Liver (tissue), 8 donors: ENCODE measurements at regions not wholly inside any gene's neighbourhood (a gene's known extent, or its start where the extent isn't known, plus 50 kb on each side); places are given as distances from the start of the nearest gene placed in this dataset.
A peak's percentile ranks its signal among the peaks of the same experiment; 100 is the strongest.

Source experiments
- DNase-seq: peaks from one replicate; pipeline ENCODE4 v3.0.0-alpha.2; 2017; ENCODE audit warnings: low spot score
- H3K27ac ChIP-seq, 2 donors: one replicate each; pipeline ENCODE4 v1.7.0; 2013; ENCODE audit warnings: inconsistent platforms in 2 of 2, low read length in 2 of 2, control low read depth in 1 of 2, low read depth in 1 of 2, mild to moderate bottlenecking in 1 of 2
- H3K27me3 ChIP-seq, 4 donors: one replicate each; pipeline versions ENCODE4 v1.6.1 to v1.7.0; 2013; ENCODE audit warnings: low read length in 3 of 4, inconsistent platforms in 1 of 4, mild to moderate bottlenecking in 1 of 4, moderate library complexity in 1 of 4; ENCODE audit not compliant: control insufficient read depth in 4 of 4, insufficient read depth in 4 of 4
- H3K36me3 ChIP-seq, 4 donors: one replicate each; pipeline versions ENCODE4 v1.6.1 to v1.7.0; 2013; ENCODE audit warnings: low read length in 3 of 4, mild to moderate bottlenecking in 3 of 4, low read depth in 1 of 4, moderate library complexity in 1 of 4; ENCODE audit not compliant: control insufficient read depth in 4 of 4, insufficient read depth in 3 of 4
- H3K4me1 ChIP-seq, 4 donors: one replicate each; pipeline versions ENCODE4 v1.6.1 to v1.7.0; 2013; ENCODE audit warnings: low read length in 3 of 4, mild to moderate bottlenecking in 3 of 4, moderate library complexity in 1 of 4; ENCODE audit not compliant: control insufficient read depth in 4 of 4, insufficient read depth in 4 of 4
- H3K4me3 ChIP-seq, 3 donors: one replicate each; pipeline versions ENCODE4 v1.6.1 to v1.7.0; 2013; ENCODE audit warnings: low read length in 3 of 3, control low read depth in 1 of 3, low read depth in 1 of 3, mild to moderate bottlenecking in 1 of 3
- H3K9ac ChIP-seq, 2 donors: one replicate each; pipeline ENCODE4 v1.7.0; 2013; ENCODE audit warnings: low read length in 2 of 2, mild to moderate bottlenecking in 2 of 2, moderate library complexity in 2 of 2, control low read depth in 1 of 2, low read depth in 1 of 2
- H3K9me3 ChIP-seq, 4 donors: one replicate each; pipeline versions ENCODE4 v1.6.1 to v1.7.0; 2013; ENCODE audit warnings: low read length in 3 of 4; ENCODE audit not compliant: control insufficient read depth in 4 of 4
- ATF3 ChIP-seq: IDR thresholded peaks from 2 replicates; pipeline ENCODE4 v1.6.1; 2016; ENCODE audit warnings: antibody characterized with exemption
- EGR1 ChIP-seq, 2 donors: IDR thresholded peaks; 2 replicates each; pipeline ENCODE4 v1.6.1; 2016 to 2018; ENCODE audit warnings: antibody characterized with exemption in 2 of 2, low read depth in 2 of 2
- FOXA1 ChIP-seq: IDR thresholded peaks from 2 replicates; pipeline ENCODE4 v1.6.1; 2016; ENCODE audit warnings: antibody characterized with exemption
- FOXA2 ChIP-seq: IDR thresholded peaks from 2 replicates; pipeline ENCODE4 v1.6.1; 2016; ENCODE audit warnings: antibody characterized with exemption
- HNF4A ChIP-seq, 2 donors: conservative IDR thresholded peaks; 2 replicates each; pipeline ENCODE4 v1.6.1; 2016; ENCODE audit warnings: antibody characterized with exemption in 2 of 2, mild to moderate bottlenecking in 2 of 2
- HNF4G ChIP-seq: IDR thresholded peaks from 2 replicates; pipeline ENCODE4 v1.6.1; 2016; ENCODE audit warnings: antibody characterized with exemption
- JUND ChIP-seq, 2 donors: IDR thresholded peaks; 2 replicates each; pipeline ENCODE4 v1.6.1; 2016; ENCODE audit warnings: antibody characterized with exemption in 2 of 2
- NR2F2 ChIP-seq: IDR thresholded peaks from 2 replicates; pipeline ENCODE4 v1.6.1; 2016; ENCODE audit warnings: antibody characterized with exemption
- RAD21 ChIP-seq, 2 donors: IDR thresholded peaks; 2 replicates each; pipeline ENCODE4 v1.6.1; 2016; ENCODE audit warnings: antibody characterized with exemption in 2 of 2, mild to moderate bottlenecking in 2 of 2
- REST ChIP-seq: IDR thresholded peaks from 2 replicates; pipeline ENCODE4 v1.6.1; 2016; ENCODE audit warnings: antibody characterized with exemption, mild to moderate bottlenecking
- RXRA ChIP-seq, 2 donors: IDR thresholded peaks; 2 replicates each; pipeline ENCODE4 v1.6.1; 2017 to 2018; ENCODE audit warnings: antibody characterized with exemption in 2 of 2, mild to moderate bottlenecking in 1 of 2
- SP1 ChIP-seq: IDR thresholded peaks from 2 replicates; pipeline ENCODE4 v1.6.1; 2018; ENCODE audit warnings: antibody characterized with exemption, mild to moderate bottlenecking
- TAF1 ChIP-seq: conservative IDR thresholded peaks from 2 replicates; pipeline ENCODE4 v1.6.1; 2016; ENCODE audit warnings: antibody characterized with exemption, mild to moderate bottlenecking
- YY1 ChIP-seq: IDR thresholded peaks from 2 replicates; pipeline ENCODE4 v1.6.1; 2016; ENCODE audit warnings: antibody characterized with exemption, mild to moderate bottlenecking
- WGBS: extraction: QIAGEN DNeasy Blood & Tissue Kit; methylation state at CpG from one replicate; pipeline ENCODE4 v1.1.7; 2013; 5-methylcytosine and 5-hydroxymethylcytosine counted together
- TF ChIP-seq, protein P1 (sequence below): fragments of 150-350 bp; IDR thresholded peaks from 2 replicates; pipeline ENCODE4 v1.5.1; 2017; ENCODE audit warnings: improper control_type of control experiment, low read depth, low read length; ENCODE audit not compliant: missing input control
- TF ChIP-seq, protein P2 (sequence below): IDR thresholded peaks from 2 replicates; pipeline ENCODE4 v1.6.1; 2016; ENCODE audit warnings: antibody characterized with exemption
- TF ChIP-seq, protein P3 (sequence below): IDR thresholded peaks from 2 replicates; pipeline ENCODE4 v1.6.1; 2016; ENCODE audit warnings: antibody characterized with exemption
- donor health status: healthy.
- donor health status: healthy.
- donor health status: healthy.
- donor health status: healthy.
- donor health status: healthy.

- DNase-seq, result no peak
- no peaks in the 10 kb centered on the region for H3K9me3 ChIP-seq
- WGBS, result 27% methylated on average over 5 of the region's 5 CpGs
- no peaks in the 10 kb centered on the region for H3K36me3 ChIP-seq
- TF ChIP-seq HNF4A (conservative IDR thresholded peaks at IDR 0.05) (no peak), RAD21 (IDR thresholded peaks at IDR 0.05) (peak; percentile 95 to 96)
- TF ChIP-seq, protein P1, sequence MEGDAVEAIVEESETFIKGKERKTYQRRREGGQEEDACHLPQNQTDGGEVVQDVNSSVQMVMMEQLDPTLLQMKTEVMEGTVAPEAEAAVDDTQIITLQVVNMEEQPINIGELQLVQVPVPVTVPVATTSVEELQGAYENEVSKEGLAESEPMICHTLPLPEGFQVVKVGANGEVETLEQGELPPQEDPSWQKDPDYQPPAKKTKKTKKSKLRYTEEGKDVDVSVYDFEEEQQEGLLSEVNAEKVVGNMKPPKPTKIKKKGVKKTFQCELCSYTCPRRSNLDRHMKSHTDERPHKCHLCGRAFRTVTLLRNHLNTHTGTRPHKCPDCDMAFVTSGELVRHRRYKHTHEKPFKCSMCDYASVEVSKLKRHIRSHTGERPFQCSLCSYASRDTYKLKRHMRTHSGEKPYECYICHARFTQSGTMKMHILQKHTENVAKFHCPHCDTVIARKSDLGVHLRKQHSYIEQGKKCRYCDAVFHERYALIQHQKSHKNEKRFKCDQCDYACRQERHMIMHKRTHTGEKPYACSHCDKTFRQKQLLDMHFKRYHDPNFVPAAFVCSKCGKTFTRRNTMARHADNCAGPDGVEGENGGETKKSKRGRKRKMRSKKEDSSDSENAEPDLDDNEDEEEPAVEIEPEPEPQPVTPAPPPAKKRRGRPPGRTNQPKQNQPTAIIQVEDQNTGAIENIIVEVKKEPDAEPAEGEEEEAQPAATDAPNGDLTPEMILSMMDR, result peak; percentile 78
- H3K9ac ChIP-seq, result no peak overlapping the region
- no peaks in the 10 kb centered on the region for H3K27me3 ChIP-seq
- H3K4me3 ChIP-seq, result no peak overlapping the region
- H3K27ac ChIP-seq, result no peak overlapping the region
- no peaks in the 10 kb centered on the region for H3K4me1 ChIP-seq
Measured at GRCh38 chr2:57906152-57906732, 140.4 kb upstream of the VRK2 start.

GRCh38 chr2:57907411-57907810 is 139.2 kb upstream of the VRK2 start:
- no peak overlapping the region for H3K9ac ChIP-seq
- TF ChIP-seq, protein P1, result no peak
- TF ChIP-seq, protein P2, sequence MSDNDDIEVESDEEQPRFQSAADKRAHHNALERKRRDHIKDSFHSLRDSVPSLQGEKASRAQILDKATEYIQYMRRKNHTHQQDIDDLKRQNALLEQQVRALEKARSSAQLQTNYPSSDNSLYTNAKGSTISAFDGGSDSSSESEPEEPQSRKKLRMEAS, result no peak
- TF ChIP-seq ATF3 (no peak), RXRA (IDR thresholded peaks at IDR 0.05) (no peak), NR2F2 (no peak), SP1 (no peak), FOXA1 (no peak), HNF4G (no peak), HNF4A (conservative IDR thresholded peaks at IDR 0.05) (no peak), TAF1 (no peak), FOXA2 (no peak), RAD21 (IDR thresholded peaks at IDR 0.05) (no peak), REST (no peak), EGR1 (IDR thresholded peaks at IDR 0.05; ENCODE audit: low read depth in 2 of 2) (no peak), JUND (IDR thresholded peaks at IDR 0.05) (no peak), YY1 (no peak)
- TF ChIP-seq, protein P3, sequence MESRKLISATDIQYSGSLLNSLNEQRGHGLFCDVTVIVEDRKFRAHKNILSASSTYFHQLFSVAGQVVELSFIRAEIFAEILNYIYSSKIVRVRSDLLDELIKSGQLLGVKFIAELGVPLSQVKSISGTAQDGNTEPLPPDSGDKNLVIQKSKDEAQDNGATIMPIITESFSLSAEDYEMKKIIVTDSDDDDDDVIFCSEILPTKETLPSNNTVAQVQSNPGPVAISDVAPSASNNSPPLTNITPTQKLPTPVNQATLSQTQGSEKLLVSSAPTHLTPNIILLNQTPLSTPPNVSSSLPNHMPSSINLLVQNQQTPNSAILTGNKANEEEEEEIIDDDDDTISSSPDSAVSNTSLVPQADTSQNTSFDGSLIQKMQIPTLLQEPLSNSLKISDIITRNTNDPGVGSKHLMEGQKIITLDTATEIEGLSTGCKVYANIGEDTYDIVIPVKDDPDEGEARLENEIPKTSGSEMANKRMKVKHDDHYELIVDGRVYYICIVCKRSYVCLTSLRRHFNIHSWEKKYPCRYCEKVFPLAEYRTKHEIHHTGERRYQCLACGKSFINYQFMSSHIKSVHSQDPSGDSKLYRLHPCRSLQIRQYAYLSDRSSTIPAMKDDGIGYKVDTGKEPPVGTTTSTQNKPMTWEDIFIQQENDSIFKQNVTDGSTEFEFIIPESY, result no peak
- no peaks in the 10 kb centered on the region for H3K36me3 ChIP-seq
- no peaks in the 10 kb centered on the region for H3K27me3 ChIP-seq
- WGBS, result 98% methylated on average over 1 of the region's 1 CpG
- no peak for DNase-seq
- no peaks in the 10 kb centered on the region for H3K4me1 ChIP-seq
- no peaks in the 10 kb centered on the region for H3K9me3 ChIP-seq
- no peak overlapping the region for H3K4me3 ChIP-seq
- H3K27ac ChIP-seq, result no peak overlapping the region
